GM19025 (cell line): ENCODE measurements at regions not wholly inside any gene's neighbourhood (a gene's known extent, or its start where the extent isn't known, plus 50 kb on each side); places are given as distances from the start of the nearest gene placed in this dataset.
A peak's percentile ranks its signal among the peaks of the same experiment; 100 is the strongest.

Experiments used
- ATAC-seq: cut with Tn5 transposase; IDR thresholded peaks from one replicate; pipeline ENCODE4 v1.9.1; 2021; ENCODE audit warnings: mild to moderate bottlenecking, low read depth, moderate library complexity; ENCODE audit not compliant: unreplicated experiment

- ATAC-seq: no peak
Measured at GRCh38 chr5:82388181-82388580, 110.0 kb upstream of the RPS23 start.

GRCh38 chr5:82387819-82388166, 109.6 kb upstream of the RPS23 start:
- ATAC-seq: no peak

DNA sequence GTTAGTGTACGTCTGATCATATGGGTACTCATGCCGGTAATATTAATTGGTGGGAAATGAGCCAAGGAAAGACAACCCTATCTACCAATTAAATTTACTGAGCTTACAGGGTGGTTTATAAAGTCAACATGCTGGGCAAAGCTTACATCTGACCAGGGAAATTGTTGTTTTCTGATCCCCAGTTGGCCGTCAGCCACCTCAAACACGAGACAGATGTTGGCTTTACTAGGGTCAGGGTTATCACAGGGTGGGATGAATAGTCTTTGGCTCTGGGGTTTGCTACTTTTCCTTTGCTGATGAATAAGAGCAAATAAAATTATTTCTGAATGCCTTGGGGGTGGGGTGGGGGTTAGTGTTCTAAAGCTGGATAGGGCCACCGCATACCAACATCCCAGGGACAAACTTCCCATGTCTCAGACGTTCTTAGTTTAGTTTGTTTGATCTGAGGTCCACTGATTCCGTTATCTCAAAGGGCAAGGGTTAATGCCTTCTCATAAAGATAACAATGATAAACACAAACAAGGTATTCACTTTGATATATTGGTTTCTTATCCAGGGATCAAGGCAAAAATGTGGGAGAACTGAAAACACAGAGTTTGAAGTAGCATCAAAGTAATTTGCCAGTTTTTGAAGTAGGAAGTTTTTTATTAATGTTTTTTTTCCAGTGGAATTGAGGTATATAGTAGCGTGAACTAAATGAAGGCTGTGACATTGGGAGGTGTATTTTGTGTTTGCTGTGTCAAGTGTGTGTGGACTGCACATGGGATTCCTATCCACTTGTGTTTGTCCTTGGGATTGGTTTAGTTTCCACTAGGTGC, 109.1 kb upstream of the RPS23 start:
- no peak for ATAC-seq

DNA sequence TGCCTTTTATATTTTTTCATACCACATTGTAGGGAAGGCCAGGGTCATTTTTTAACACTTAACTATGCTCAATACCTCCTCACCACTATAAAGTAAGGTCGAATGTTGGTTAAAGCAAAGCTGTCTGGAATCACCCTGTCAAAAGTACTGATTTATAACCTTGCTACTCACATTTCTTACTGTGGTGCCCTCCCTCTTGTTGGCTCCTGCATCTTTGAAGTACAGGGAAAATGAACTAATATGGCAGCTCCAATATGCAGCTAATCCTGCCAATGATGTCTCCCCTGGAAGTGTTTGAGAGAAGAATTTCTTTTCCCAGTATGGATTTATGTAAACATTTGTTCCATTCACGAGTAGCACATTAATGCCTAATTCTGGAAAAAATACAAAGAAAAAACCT, 108.4 kb upstream of the RPS23 start:
- ATAC-seq: no peak

DNA sequence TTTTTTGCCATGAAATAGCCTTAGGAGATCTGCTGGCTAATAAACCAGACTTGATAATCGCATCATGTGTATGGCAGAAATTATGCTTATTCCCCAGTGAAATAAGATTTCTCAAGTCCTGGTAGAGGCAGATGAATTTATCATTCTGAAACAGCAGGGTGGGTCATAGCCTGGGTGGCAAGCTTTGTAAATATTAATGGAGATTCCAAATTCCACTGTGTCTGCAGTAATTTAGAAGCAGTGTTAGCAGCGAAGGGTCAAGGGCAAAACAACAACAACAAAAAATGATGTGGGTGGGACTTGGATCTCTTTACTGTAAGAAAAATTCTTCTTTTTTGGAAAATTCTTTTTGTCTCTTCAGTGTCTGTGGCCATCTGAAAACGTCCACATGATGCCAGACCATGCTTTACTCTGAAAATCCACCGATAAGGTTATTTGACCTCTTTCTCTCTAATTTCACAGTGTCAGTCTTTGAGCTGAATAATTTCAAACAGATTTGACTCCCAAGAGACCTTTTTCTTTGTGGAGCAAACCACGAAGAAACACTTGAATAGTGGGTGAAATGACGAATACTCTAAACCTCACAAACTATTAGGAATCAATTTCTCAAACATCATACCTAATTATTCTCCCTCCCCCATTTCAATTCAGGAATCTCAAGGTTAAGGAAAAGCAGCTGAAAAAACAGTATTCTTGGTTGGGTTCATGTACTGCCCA, 106.0 kb upstream of the RPS23 start:
- ATAC-seq: no peak

DNA sequence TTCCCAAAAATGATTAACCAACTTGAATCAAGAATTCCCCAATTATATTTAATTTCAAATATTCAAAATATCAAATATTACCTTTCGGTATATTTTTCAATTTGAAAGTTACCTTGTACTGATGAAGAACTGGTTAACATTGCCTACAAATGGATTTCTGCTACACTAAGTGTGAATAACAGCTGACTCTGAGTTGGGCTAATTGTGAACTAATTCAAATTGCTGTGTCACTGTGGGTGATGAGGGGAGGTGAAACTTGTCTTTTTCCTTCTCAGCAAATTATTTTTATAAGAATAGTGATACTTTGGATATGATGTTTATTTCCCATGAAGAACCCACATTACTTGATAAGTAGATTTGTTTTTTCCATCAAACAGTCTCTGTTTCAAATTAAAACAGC, 103.4 kb upstream of the RPS23 start:
- no peak for ATAC-seq

DNA sequence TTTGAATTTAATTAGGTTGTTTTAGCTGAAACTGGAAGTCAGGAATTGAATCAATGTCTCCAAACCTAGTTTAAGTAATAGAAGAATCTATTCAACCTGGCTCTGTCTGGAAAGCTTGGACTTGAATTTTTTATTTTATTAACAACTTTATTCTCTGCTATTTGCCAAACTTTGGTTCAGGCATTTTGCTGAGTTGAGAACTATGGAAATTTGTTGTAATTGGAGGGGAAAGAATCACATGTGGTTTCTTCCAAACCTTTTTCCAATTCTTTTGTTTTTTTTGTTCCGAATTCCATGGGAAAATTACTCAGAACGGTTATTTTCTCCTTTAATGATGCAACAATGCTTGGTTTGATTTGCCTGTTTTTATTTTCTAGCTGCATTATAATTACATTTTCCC, 98.2 kb upstream of the RPS23 start:
- no peak for ATAC-seq

- no peak for ATAC-seq
Measured at GRCh38 chr5:82375488-82376244, 97.5 kb upstream of the RPS23 start.

DNA sequence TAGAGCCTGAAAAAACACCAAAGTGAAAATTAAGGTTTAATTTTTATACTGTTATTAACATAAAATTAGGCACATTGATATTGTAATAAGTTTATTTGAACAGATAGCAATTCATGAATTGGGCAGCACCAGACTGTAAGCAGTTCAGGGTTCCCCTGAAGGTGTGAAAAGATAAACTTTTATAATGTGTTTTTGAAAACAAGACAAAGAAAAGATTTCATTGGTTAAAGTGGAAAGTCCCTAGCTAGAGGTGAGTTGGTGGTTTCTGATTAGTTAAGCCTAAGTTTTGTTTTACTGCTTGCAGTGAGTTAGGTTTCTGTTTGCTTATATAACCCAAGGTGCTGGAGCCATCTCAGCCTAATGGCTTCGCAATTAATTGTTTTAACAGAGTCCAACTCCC, 96.5 kb upstream of the RPS23 start:
- ATAC-seq: peak; percentile 64

GRCh38 chr5:82367930-82368329, 89.8 kb upstream of the RPS23 start:
- no peak for ATAC-seq

DNA sequence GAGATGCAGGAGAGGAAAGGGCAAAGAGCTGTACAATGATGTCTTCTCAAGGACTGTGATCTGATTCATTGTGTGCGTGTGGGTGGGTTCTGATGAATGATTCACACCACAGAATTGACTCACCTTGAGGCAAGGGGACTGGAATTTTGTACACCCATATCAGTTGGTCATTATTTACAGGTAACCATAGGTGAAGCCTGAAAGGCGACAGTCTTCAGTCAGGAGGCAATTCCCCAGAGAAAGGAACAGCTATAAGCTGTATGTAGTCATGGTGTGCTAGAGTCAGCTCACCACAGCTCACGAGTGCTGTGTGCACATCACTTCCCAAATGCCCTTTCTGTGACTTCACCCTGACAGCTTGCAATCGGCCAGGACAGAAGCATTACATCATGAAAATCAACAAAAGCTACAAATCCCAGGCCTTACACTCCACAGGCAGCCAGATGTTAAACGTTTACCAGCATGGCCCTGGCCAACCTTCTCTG, 87.6 kb upstream of the RPS23 start:
- no peak for ATAC-seq

GRCh38 chr5:82365026-82365425, 86.9 kb upstream of the RPS23 start:
- no peak for ATAC-seq

DNA sequence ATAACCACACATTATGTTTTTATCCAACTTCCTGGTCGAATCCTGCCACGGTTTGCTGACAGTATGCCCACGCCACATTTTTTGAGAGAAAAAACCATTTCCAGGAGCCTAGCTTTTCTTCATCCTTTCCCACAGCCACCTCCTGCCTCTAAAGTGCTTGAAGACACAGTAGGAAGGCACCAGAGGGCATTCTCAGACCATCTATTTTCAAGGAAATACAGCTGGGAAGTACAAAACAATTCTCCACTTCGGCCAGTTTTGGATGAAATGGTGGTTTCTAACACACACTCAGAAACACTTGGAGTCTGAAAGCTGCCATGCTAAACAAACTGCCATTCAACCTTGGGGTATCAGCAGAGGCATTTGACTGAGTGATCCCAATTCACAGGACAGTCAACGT, 86.3 kb upstream of the RPS23 start:
- ATAC-seq: no peak

- no peak for ATAC-seq
Measured at GRCh38 chr5:82363524-82363923, 85.4 kb upstream of the RPS23 start.

GRCh38 chr5:82362636-82363035, 84.5 kb upstream of the RPS23 start:
- ATAC-seq: no peak

- ATAC-seq: no peak
Measured at GRCh38 chr5:82360022-82360421, 81.9 kb upstream of the RPS23 start.

- ATAC-seq: no peak
Measured at GRCh38 chr5:82359272-82359671, 81.1 kb upstream of the RPS23 start.

DNA sequence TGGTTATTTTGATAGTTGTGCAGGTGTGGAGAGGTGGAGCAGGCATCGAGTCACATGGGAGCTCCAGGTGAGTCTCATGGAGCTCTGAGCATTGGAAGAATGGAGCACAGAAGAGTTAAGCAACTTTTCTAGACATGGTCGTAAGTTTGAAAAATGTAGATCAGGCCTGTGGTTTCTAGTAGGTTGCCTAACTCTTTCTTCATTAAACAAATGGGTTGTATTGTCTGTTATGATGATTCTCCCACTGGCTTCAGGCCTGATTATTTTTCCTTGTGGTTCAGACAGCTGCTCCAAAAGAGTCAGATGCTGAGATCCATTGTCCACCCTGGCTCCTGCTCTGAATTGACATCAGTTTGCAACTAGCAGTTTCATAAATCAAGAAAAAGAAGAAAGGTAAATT, 80.3 kb upstream of the RPS23 start:
- ATAC-seq: no peak

GRCh38 chr5:82356808-82357671, 78.9 kb upstream of the RPS23 start:
- peak; percentile 59 for ATAC-seq

DNA sequence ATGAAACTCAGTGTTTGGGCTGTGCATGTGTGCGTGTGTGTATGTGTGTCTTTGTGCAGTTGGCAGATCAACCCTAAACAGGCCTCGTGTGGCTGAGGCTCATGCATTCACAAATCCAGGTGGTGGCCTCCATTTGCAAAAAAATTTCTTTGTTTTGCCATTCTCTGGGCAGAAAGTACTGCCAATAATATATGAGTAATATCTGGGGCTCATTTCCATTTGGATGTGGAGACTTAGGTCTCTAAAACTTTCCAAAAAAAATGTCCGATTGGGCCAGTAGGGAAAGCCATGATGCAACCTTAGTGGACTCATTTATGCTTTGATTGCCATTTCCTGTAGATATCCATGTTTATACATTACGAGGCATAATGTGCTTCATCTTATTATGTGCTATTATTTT, 77.9 kb upstream of the RPS23 start:
- ATAC-seq: no peak
